DOHH2 (cell line): ENCODE measurements at regions not wholly inside any gene's neighbourhood (a gene's known extent, or its start where the extent isn't known, plus 50 kb on each side); places are given as distances from the start of the nearest gene placed in this dataset.

ENCODE experiments used
- CTCF ChIP-seq: fragments of 200-600 bp; sonication (generic); IDR thresholded peaks from one replicate; pipeline ENCODE4 v1.5.1; 2014; ENCODE audit warnings: antibody characterized with exemption, mild to moderate bottlenecking, low read depth, low read length; ENCODE audit not compliant: poor library complexity, severe bottlenecking
- EZH2phosphoT487 ChIP-seq: fragments of 200-600 bp; sonication (generic); IDR thresholded peaks from 2 replicates; pipeline ENCODE4 v1.6.1; 2017; ENCODE audit warnings: borderline replicate concordance, mild to moderate bottlenecking, antibody characterized with exemption, low read length, moderate library complexity, mixed read lengths

GRCh38 chr11:134853992-134854991 lies 442.2 kb upstream of the B3GAT1 start:
- TF ChIP-seq CTCF (no peak), EZH2phosphoT487 (no peak)
